ENCODE measurements at regions not wholly inside any gene's neighbourhood (a gene's known extent, or its start where the extent isn't known, plus 50 kb on each side); places are given as distances from the start of the nearest gene placed in this dataset.

DNA sequence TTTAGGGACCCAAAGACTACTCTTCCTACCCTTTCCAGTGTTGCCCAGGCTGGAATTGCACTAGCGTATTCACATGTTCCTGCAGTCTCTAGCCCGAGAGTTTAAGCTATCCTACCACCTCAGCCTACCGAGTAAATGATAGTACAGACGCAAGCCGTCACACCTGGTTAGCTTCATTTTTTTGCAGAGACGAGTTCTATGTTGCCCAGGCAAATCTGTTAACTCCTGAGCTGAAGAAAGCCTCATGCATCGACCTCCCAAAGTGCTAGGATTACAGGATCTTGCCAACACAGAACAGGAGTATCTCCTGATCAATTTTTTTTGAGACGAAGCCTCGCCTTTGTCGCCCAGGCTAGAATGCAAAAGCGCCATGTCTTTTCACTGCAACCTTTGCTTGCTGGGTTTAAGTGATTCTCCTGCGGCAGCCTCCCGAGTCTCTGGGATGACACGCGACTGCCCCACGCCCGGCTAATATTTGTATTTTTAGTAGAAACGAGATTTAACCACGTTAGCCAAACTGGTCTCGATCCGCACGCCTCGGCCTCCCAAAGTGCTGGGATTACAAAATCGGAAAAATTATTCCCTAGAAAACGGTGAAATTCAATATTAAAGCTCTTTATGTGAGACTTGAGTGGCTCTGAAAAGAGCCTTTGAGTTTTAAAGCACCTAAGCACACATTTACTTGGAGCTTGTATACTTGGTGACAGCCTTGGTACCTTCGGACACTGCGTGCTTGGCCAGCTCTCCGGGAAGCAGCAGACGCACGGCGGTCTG, 128.5 kb downstream of the HFE start:
- WGBS = under 1% methylated on average over 31 of the region's 31 CpGs
- Histone ChIP-seq H3K27ac (ENCODE audit: low read depth in 1 of 2, low read length in 1 of 2) (peak overlapping the region; percentile 98 to 100), H3K4me1 (ENCODE audit: control insufficient read depth in 2 of 2, insufficient read depth in 2 of 2, low read length in 2 of 2) (peaks cover 10 to 39% of the 10 kb centered on the region in 2 donors), H3K9me3 (ENCODE audit: control insufficient read depth in 2 of 2, insufficient read depth in 1 of 2, low read length in 1 of 2) (no peaks in the 10 kb centered on the region), H3K4me3 (ENCODE audit: low read length in 2 of 2) (peak overlapping the region; percentile 69 to 79), H3K27me3 (ENCODE audit: control insufficient read depth in 2 of 2, insufficient read depth in 1 of 2, low read length in 1 of 2) (no peaks in the 10 kb centered on the region), H3K36me3 (ENCODE audit: control insufficient read depth in 2 of 2, insufficient read depth in 2 of 2, low read length in 1 of 2) (no peaks in the 10 kb centered on the region)
- DNase-seq (ENCODE audit: low read depth in 6 of 9, low spot score in 9 of 9) = peak in 5 of 9 donors; percentile 72 to 83 (median 78)

GRCh38 chr6:26216359-26216885, 129.2 kb downstream of the HFE start:
- peaks cover 10 to 41% of the 10 kb centered on the region in 2 donors for H3K4me1 ChIP-seq (ENCODE audit: control insufficient read depth in 2 of 2, insufficient read depth in 2 of 2, low read length in 2 of 2)
- DNase-seq (ENCODE audit: low read depth in 6 of 9, low spot score in 9 of 9) = peak in 8 of 9 donors; percentile 94 to 100 (median 99)
- no peaks in the 10 kb centered on the region for H3K27me3 ChIP-seq (ENCODE audit: control insufficient read depth in 2 of 2, insufficient read depth in 1 of 2, low read length in 1 of 2)

GRCh38 chr6:26216886-26217713, 129.9 kb downstream of the HFE start:
- no peaks in the 10 kb centered on the region for H3K27me3 ChIP-seq (ENCODE audit: control insufficient read depth in 2 of 2, insufficient read depth in 1 of 2, low read length in 1 of 2)
- H3K4me3 ChIP-seq (ENCODE audit: low read length in 2 of 2) = peak overlapping the region; percentile 73 to 79
- H3K36me3 ChIP-seq (ENCODE audit: control insufficient read depth in 2 of 2, insufficient read depth in 2 of 2, low read length in 1 of 2) = no peaks in the 10 kb centered on the region
- H3K4me1 ChIP-seq (ENCODE audit: control insufficient read depth in 2 of 2, insufficient read depth in 2 of 2, low read length in 2 of 2) = peaks cover 10 to 44% of the 10 kb centered on the region in 2 donors
- peak overlapping the region; percentile 100 for H3K27ac ChIP-seq (ENCODE audit: low read depth in 1 of 2, low read length in 1 of 2)
- H3K9me3 ChIP-seq (ENCODE audit: control insufficient read depth in 2 of 2, insufficient read depth in 1 of 2, low read length in 1 of 2) = no peaks in the 10 kb centered on the region
- peak in 2 of 9 donors; percentile 70 to 80 for DNase-seq (ENCODE audit: low read depth in 6 of 9, low spot score in 9 of 9)
- under 1% methylated on average over 44 of the region's 44 CpGs for WGBS

More at GRCh38 chr6:26216359-26216885, 129.2 kb downstream of the HFE start:
- Histone ChIP-seq H3K9me3 (ENCODE audit: control insufficient read depth in 2 of 2, insufficient read depth in 1 of 2, low read length in 1 of 2) (no peaks in the 10 kb centered on the region), H3K27ac (ENCODE audit: low read depth in 1 of 2, low read length in 1 of 2) (peak overlapping the region; percentile 100), H3K4me3 (ENCODE audit: low read length in 2 of 2) (peak overlapping the region; percentile 73 to 79), H3K36me3 (ENCODE audit: control insufficient read depth in 2 of 2, insufficient read depth in 2 of 2, low read length in 1 of 2) (no peaks in the 10 kb centered on the region)
- under 1% methylated on average over 22 of the region's 22 CpGs for WGBS

DNA sequence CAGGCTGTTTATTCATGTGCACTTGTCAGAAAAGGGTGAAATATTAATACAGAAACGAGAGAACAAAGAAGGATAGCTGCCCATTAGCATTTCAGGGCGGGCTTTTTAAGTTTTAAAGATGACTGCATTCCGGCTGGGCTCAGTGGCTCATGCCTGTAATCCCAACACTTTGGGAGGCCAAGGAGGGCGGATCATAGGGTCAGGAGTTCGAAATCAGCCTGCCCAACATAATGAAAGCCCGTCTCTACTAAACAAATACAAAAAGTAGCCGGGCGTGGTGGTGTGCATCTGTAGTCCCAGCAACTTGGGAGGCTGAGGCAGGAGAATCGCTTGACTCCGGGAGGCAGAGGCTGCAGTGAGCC, 130.5 kb downstream of the HFE start:
- peaks cover 13 to 48% of the 10 kb centered on the region in 2 donors for H3K4me1 ChIP-seq (ENCODE audit: control insufficient read depth in 2 of 2, insufficient read depth in 2 of 2, low read length in 2 of 2)
- H3K36me3 ChIP-seq (ENCODE audit: control insufficient read depth in 2 of 2, insufficient read depth in 2 of 2, low read length in 1 of 2) = no peaks in the 10 kb centered on the region
- 15% methylated on average over 10 of the region's 10 CpGs for WGBS
- DNase-seq (ENCODE audit: low read depth in 6 of 9, low spot score in 9 of 9) = peak in 1 of 9 donors; percentile 60
- no peaks in the 10 kb centered on the region for H3K9me3 ChIP-seq (ENCODE audit: control insufficient read depth in 2 of 2, insufficient read depth in 1 of 2, low read length in 1 of 2)
- peak overlapping the region; percentile 100 for H3K27ac ChIP-seq (ENCODE audit: low read depth in 1 of 2, low read length in 1 of 2)
- H3K4me3 ChIP-seq (ENCODE audit: low read length in 2 of 2) = peak overlapping the region; percentile 73 to 79
- no peaks in the 10 kb centered on the region for H3K27me3 ChIP-seq (ENCODE audit: control insufficient read depth in 2 of 2, insufficient read depth in 1 of 2, low read length in 1 of 2)

GRCh38 chr6:26218824-26219223, 131.6 kb downstream of the HFE start:
- Histone ChIP-seq H3K36me3 (ENCODE audit: control insufficient read depth in 2 of 2, insufficient read depth in 2 of 2, low read length in 1 of 2) (no peaks in the 10 kb centered on the region), H3K27ac (ENCODE audit: low read depth in 1 of 2, low read length in 1 of 2) (peak overlapping the region in 1 of 2 donors; percentile 100), H3K27me3 (ENCODE audit: control insufficient read depth in 2 of 2, insufficient read depth in 1 of 2, low read length in 1 of 2) (no peaks in the 10 kb centered on the region), H3K4me1 (ENCODE audit: control insufficient read depth in 2 of 2, insufficient read depth in 2 of 2, low read length in 2 of 2) (peaks cover 13 to 49% of the 10 kb centered on the region in 2 donors), H3K4me3 (ENCODE audit: low read length in 2 of 2) (no peak overlapping the region), H3K9me3 (ENCODE audit: control insufficient read depth in 2 of 2, insufficient read depth in 1 of 2, low read length in 1 of 2) (no peaks in the 10 kb centered on the region)
- 95% methylated on average over 2 of the region's 2 CpGs for WGBS
- DNase-seq (ENCODE audit: low read depth in 6 of 9, low spot score in 9 of 9) = no peak

GRCh38 chr6:26220145-26220970, 133.1 kb downstream of the HFE start:
- peaks cover 0 to 5% of the 10 kb centered on the region in 2 donors for H3K9me3 ChIP-seq (ENCODE audit: control insufficient read depth in 2 of 2, insufficient read depth in 1 of 2, low read length in 1 of 2)
- peak overlapping the region in 1 of 2 donors; percentile 39 for H3K27ac ChIP-seq (ENCODE audit: low read depth in 1 of 2, low read length in 1 of 2)
- 87% methylated on average over 5 of the region's 5 CpGs for WGBS
- no peak for DNase-seq (ENCODE audit: low read depth in 6 of 9, low spot score in 9 of 9)
- H3K4me3 ChIP-seq (ENCODE audit: low read length in 2 of 2) = no peak overlapping the region
- H3K4me1 ChIP-seq (ENCODE audit: control insufficient read depth in 2 of 2, insufficient read depth in 2 of 2, low read length in 2 of 2) = peaks cover 6 to 41% of the 10 kb centered on the region in 2 donors
- H3K36me3 ChIP-seq (ENCODE audit: control insufficient read depth in 2 of 2, insufficient read depth in 2 of 2, low read length in 1 of 2) = peaks cover 0 to 4% of the 10 kb centered on the region in 2 donors
- no peaks in the 10 kb centered on the region for H3K27me3 ChIP-seq (ENCODE audit: control insufficient read depth in 2 of 2, insufficient read depth in 1 of 2, low read length in 1 of 2)

- no peak overlapping the region for H3K27ac ChIP-seq (ENCODE audit: low read depth in 1 of 2, low read length in 1 of 2)
- no peaks in the 10 kb centered on the region for H3K27me3 ChIP-seq (ENCODE audit: control insufficient read depth in 2 of 2, insufficient read depth in 1 of 2, low read length in 1 of 2)
- no peak overlapping the region for H3K4me3 ChIP-seq (ENCODE audit: low read length in 2 of 2)
- 98% methylated on average over 4 of the region's 4 CpGs for WGBS
- H3K36me3 ChIP-seq (ENCODE audit: control insufficient read depth in 2 of 2, insufficient read depth in 2 of 2, low read length in 1 of 2) = peaks cover 0 to 6% of the 10 kb centered on the region in 2 donors
- peaks cover 0 to 12% of the 10 kb centered on the region in 2 donors for H3K9me3 ChIP-seq (ENCODE audit: control insufficient read depth in 2 of 2, insufficient read depth in 1 of 2, low read length in 1 of 2)
- no peak for DNase-seq (ENCODE audit: low read depth in 6 of 9, low spot score in 9 of 9)
- H3K4me1 ChIP-seq (ENCODE audit: control insufficient read depth in 2 of 2, insufficient read depth in 2 of 2, low read length in 2 of 2) = peaks cover 3 to 48% of the 10 kb centered on the region in 2 donors
These were observed 134.0 kb downstream of the HFE start for GRCh38 chr6:26221186-26221585.

DNA sequence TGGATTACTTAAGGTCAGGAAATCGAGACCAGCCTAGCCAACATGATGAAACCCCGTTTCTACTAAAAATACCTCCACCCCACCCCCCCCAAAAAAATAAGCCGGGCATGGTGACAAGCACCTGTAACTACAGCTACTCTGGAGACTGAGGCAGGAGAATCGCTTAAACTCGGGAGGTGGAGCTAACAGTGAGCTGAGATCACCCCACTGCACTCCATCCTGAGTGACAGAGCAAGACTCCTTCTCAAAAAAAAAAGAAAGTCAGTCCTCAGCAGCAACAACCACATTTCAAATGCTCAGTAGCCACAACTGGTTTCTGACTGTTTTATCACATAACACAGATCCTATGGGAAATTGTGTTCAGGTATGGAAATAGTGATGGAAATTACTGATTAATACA, 135.3 kb downstream of the HFE start:
- Histone ChIP-seq H3K27me3 (ENCODE audit: control insufficient read depth in 2 of 2, insufficient read depth in 1 of 2, low read length in 1 of 2) (no peaks in the 10 kb centered on the region), H3K36me3 (ENCODE audit: control insufficient read depth in 2 of 2, insufficient read depth in 2 of 2, low read length in 1 of 2) (peaks cover 0 to 6% of the 10 kb centered on the region in 2 donors), H3K4me1 (ENCODE audit: control insufficient read depth in 2 of 2, insufficient read depth in 2 of 2, low read length in 2 of 2) (peaks cover 3 to 47% of the 10 kb centered on the region in 2 donors), H3K27ac (ENCODE audit: low read depth in 1 of 2, low read length in 1 of 2) (peak overlapping the region; percentile 54 to 94), H3K4me3 (ENCODE audit: low read length in 2 of 2) (peak overlapping the region in 1 of 2 donors; percentile 64), H3K9me3 (ENCODE audit: control insufficient read depth in 2 of 2, insufficient read depth in 1 of 2, low read length in 1 of 2) (peaks cover 0 to 12% of the 10 kb centered on the region in 2 donors)
- DNase-seq (ENCODE audit: low read depth in 6 of 9, low spot score in 9 of 9) = peak in 4 of 9 donors; percentile 45 to 78 (median 64)
- 47% methylated on average over 5 of the region's 5 CpGs for WGBS
